Pancreas (tissue), 10 donors: ENCODE measurements at regions not wholly inside any gene's neighbourhood (a gene's known extent, or its start where the extent isn't known, plus 50 kb on each side); places are given as distances from the start of the nearest gene placed in this dataset.

Experiments used
- ATAC-seq, 4 donors: fragments of 200-7000 bp; cut with Tn5 transposase; one replicate each; pipeline versions ENCODE4 v1.8.0 to v1.9.1; 2020; ENCODE audit warnings: mild to moderate bottlenecking in 4 of 4, moderate library complexity in 4 of 4
- DNase-seq, 6 donors: peaks; one replicate each; pipeline ENCODE4 v3.0.0-alpha.2; 2020
- FAIRE-seq: peaks from 2 replicates; lab custom pipeline; 2012; peaks lifted over from hg19 to GRCh38; lab: Jason Lieb, UNC
- H3K27ac ChIP-seq, 4 donors: fragments of 200-600 bp; sonication (generic); 1 replicate in 3 of 4; 2 replicates in 1 of 4; pipeline versions ENCODE4 v1.5.0 to v1.8.0; 2020
- H3K27me3 ChIP-seq, 4 donors: fragments of 200-600 bp; one replicate each; pipeline ENCODE4 v1.8.0; 2021
- H3K36me3 ChIP-seq, 3 donors: fragments of 200-600 bp; sonication (generic) in 1 of 3; one replicate each; pipeline versions ENCODE4 v1.5.0 to v1.8.0; 2020 to 2021
- H3K4me1 ChIP-seq, 3 donors: fragments of 200-600 bp; one replicate each; pipeline ENCODE4 v1.8.0; 2021
- H3K4me3 ChIP-seq, 4 donors: fragments of 200-600 bp; sonication (generic) in 2 of 4; one replicate each; pipeline versions ENCODE4 v1.5.0 to v1.8.0; 2020 to 2021
- H3K9me3 ChIP-seq, 4 donors: fragments of 200-600 bp; one replicate each; pipeline ENCODE4 v1.8.0; 2021
- CTCF ChIP-seq, 4 donors: fragments of 200-600 bp; sonication (generic) in 3 of 4; IDR thresholded peaks; one replicate each; pipeline versions ENCODE4 v1.5.0 to v1.8.0; 2021; ENCODE audit warnings: antibody characterized with exemption in 4 of 4
- WGBS, 2 donors: extraction: QIAGEN DNeasy Blood & Tissue Kit; methylation state at CpG; one replicate each; pipeline ENCODE4 v1.1.7; 2013; 5-methylcytosine and 5-hydroxymethylcytosine counted together
- intact Hi-C, 3 donors: fragments of 100-400 bp; cut with DNase I; formaldehyde crosslinking; loops; one replicate each; pipeline versions ENCODE4 v1.11.1 to v1.14.2; 2022
- donor health status: healthy with polysubstance abuse.
- donor health status: DM: no; HTN: no; CAD: no; lungs with moderate emphysema.
- donor health status: DM: no; HTN: no; CAD: no.
- donor health status: control.
- donor health status: control.
- donor health status: Bipolar disorder and iron deficiency.
- donor health status: DM: yes; HTN: yes; CAD: no.
- donor health status: DM: no; HTN: no; CAD: no.
- donor health status: DM: no; HTN: no; CAD: no.
- donor health status: DM: yes; HTN: yes; CAD: no.

GRCh38 chr14:22012452-22012851 lies 338.8 kb upstream of the OR4E1 start:
- Histone ChIP-seq H3K36me3 (no peaks in the 10 kb centered on the region), H3K27me3 (no peaks in the 10 kb centered on the region), H3K4me1 (no peaks in the 10 kb centered on the region), H3K4me3 (no peak overlapping the region), H3K27ac (no peak overlapping the region), H3K9me3 (no peaks in the 10 kb centered on the region)
- DNase-seq (peak in 1 of 6 donors; percentile 21), FAIRE-seq (no peak), ATAC-seq (no peak)
- no peak for TF ChIP-seq CTCF (IDR thresholded peaks at IDR 0.05)
- intact Hi-C loops: no loop called here
- 37 to 40% methylated on average over 3 of the region's 3 CpGs for WGBS, 2 donors

- Histone ChIP-seq H3K4me3 (no peak overlapping the region), H3K9me3 (no peaks in the 10 kb centered on the region), H3K36me3 (no peaks in the 10 kb centered on the region), H3K4me1 (no peaks in the 10 kb centered on the region), H3K27me3 (no peaks in the 10 kb centered on the region), H3K27ac (no peak overlapping the region)
- 59 to 70% methylated on average over 2 of the region's 2 CpGs for WGBS, 2 donors
- no peak for ATAC-seq
- FAIRE-seq: no peak
- intact Hi-C loops: no loop called here
- DNase-seq: no peak
- TF ChIP-seq CTCF (IDR thresholded peaks at IDR 0.05): no peak
Observed at GRCh38 chr14:22011253-22011642, 337.6 kb upstream of the OR4E1 start.

- Histone ChIP-seq H3K36me3 (no peaks in the 10 kb centered on the region), H3K4me1 (no peaks in the 10 kb centered on the region), H3K4me3 (no peak overlapping the region), H3K27me3 (no peaks in the 10 kb centered on the region), H3K9me3 (no peaks in the 10 kb centered on the region), H3K27ac (no peak overlapping the region)
- TF ChIP-seq CTCF (IDR thresholded peaks at IDR 0.05): no peak
- WGBS, 2 donors: 32 to 34% methylated on average over 2 of the region's 2 CpGs
- intact Hi-C loops: no loop called here
- peak in 2 of 4 donors; percentile 34 to 39 for ATAC-seq
- DNase-seq: no peak
- no peak for FAIRE-seq
Observed at GRCh38 chr14:22010545-22011252, 337.1 kb upstream of the OR4E1 start.

- Histone ChIP-seq H3K4me1 (no peaks in the 10 kb centered on the region), H3K27ac (no peak overlapping the region), H3K9me3 (no peaks in the 10 kb centered on the region), H3K4me3 (no peak overlapping the region), H3K36me3 (no peaks in the 10 kb centered on the region), H3K27me3 (no peaks in the 10 kb centered on the region)
- ATAC-seq (no peak), DNase-seq (no peak), FAIRE-seq (no peak)
- 28 to 33% methylated on average over 1 of the region's 1 CpG for WGBS, 2 donors
- intact Hi-C loops: no loop called here
- TF ChIP-seq CTCF (IDR thresholded peaks at IDR 0.05): no peak
Observed at GRCh38 chr14:22008766-22009165, 335.1 kb upstream of the OR4E1 start.

GRCh38 chr14:22007784-22008412 lies 334.3 kb upstream of the OR4E1 start:
- no peak for DNase-seq
- 72% methylated on average over 6 of the region's 6 CpGs for WGBS, 2 donors

More at GRCh38 chr14:22007784-22008412, 334.3 kb upstream of the OR4E1 start:
- FAIRE-seq: no peak
- H3K27ac ChIP-seq: no peak overlapping the region
- no peak overlapping the region for H3K4me3 ChIP-seq
- no peaks in the 10 kb centered on the region for H3K4me1 ChIP-seq
- H3K9me3 ChIP-seq: no peaks in the 10 kb centered on the region
- no peaks in the 10 kb centered on the region for H3K36me3 ChIP-seq
- intact Hi-C loops: no loop called here
- no peak for TF ChIP-seq CTCF (IDR thresholded peaks at IDR 0.05)
- ATAC-seq: no peak
- no peaks in the 10 kb centered on the region for H3K27me3 ChIP-seq
